ENCODE measurements at regions not wholly inside any gene's neighbourhood (a gene's known extent, or its start where the extent isn't known, plus 50 kb on each side); places are given as distances from the start of the nearest gene placed in this dataset.

DNA sequence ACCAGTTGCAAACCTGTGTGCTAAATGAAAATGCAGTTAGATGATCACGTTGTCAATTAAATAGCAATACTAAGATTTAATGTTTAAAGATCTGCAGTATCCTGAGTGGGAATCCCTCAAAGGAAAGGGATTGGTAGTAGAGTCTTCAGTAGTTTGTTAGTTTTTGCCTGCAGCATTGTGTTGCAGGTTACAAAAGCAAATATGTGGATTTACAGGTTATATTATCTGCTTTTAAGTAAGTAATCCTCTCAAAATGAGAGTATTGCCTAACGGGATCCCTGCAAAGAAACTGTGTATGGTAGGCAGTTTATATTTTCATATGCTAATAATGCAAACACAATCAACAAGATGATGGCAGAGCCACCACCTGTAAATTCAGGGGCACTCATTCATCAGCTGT lies 72.2 kb upstream of the OSBPL8 start:
- TF ChIP-seq, protein P1, sequence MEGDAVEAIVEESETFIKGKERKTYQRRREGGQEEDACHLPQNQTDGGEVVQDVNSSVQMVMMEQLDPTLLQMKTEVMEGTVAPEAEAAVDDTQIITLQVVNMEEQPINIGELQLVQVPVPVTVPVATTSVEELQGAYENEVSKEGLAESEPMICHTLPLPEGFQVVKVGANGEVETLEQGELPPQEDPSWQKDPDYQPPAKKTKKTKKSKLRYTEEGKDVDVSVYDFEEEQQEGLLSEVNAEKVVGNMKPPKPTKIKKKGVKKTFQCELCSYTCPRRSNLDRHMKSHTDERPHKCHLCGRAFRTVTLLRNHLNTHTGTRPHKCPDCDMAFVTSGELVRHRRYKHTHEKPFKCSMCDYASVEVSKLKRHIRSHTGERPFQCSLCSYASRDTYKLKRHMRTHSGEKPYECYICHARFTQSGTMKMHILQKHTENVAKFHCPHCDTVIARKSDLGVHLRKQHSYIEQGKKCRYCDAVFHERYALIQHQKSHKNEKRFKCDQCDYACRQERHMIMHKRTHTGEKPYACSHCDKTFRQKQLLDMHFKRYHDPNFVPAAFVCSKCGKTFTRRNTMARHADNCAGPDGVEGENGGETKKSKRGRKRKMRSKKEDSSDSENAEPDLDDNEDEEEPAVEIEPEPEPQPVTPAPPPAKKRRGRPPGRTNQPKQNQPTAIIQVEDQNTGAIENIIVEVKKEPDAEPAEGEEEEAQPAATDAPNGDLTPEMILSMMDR (IDR thresholded peaks at IDR 0.05) = no peak
- TF ChIP-seq POLR2A (IDR thresholded peaks at IDR 0.05) = no peak

Data from testis (tissue), 2 donors.